Breast epithelium (tissue), 3 donors: ENCODE measurements at regions not wholly inside any gene's neighbourhood (a gene's known extent, or its start where the extent isn't known, plus 50 kb on each side); places are given as distances from the start of the nearest gene placed in this dataset.

Experiments used
- POLR2A ChIP-seq: fragments of 450-650 bp; IDR thresholded peaks from one replicate; pipeline ENCODE4 v1.6.1; 2016; ENCODE audit warnings: antibody characterized with exemption, mild to moderate bottlenecking, moderate library complexity
- POLR2AphosphoS5 ChIP-seq, 3 donors: sonication (generic); formaldehyde crosslinking; IDR thresholded peaks; one replicate each; pipeline ENCODE4 v1.6.1; 2017; ENCODE audit warnings: antibody characterized with exemption in 3 of 3
- TF ChIP-seq, protein P1 (sequence below), 3 donors: fragments of 450-650 bp; IDR thresholded peaks; one replicate each; pipeline ENCODE4 v1.5.1; 2016 to 2017; ENCODE audit warnings: antibody characterized with exemption in 3 of 3, mild to moderate bottlenecking in 3 of 3, moderate library complexity in 3 of 3

DNA sequence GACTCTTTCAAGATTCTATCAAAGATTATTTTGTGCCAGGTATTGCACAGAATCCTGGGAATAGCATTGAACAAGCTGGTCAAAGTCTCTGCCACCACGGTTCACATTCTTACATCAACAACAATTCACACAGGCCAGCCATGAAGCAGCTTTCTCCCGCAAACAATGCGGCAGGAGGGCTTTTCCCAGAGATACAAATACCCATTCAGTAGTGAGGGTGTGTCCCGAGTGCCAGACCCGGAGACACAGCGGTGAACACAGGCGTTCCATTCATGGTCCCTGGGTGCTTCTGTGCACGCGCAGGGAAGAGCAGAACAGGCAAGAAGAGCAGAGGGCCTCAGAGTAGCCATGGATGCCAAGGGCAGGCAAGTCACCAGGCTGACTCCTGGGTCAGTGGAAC, 83.3 kb upstream of the PDE10A start:
- TF ChIP-seq, protein P1, sequence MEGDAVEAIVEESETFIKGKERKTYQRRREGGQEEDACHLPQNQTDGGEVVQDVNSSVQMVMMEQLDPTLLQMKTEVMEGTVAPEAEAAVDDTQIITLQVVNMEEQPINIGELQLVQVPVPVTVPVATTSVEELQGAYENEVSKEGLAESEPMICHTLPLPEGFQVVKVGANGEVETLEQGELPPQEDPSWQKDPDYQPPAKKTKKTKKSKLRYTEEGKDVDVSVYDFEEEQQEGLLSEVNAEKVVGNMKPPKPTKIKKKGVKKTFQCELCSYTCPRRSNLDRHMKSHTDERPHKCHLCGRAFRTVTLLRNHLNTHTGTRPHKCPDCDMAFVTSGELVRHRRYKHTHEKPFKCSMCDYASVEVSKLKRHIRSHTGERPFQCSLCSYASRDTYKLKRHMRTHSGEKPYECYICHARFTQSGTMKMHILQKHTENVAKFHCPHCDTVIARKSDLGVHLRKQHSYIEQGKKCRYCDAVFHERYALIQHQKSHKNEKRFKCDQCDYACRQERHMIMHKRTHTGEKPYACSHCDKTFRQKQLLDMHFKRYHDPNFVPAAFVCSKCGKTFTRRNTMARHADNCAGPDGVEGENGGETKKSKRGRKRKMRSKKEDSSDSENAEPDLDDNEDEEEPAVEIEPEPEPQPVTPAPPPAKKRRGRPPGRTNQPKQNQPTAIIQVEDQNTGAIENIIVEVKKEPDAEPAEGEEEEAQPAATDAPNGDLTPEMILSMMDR (IDR thresholded peaks at IDR 0.05), result no peak
- TF ChIP-seq POLR2A (no peak), POLR2AphosphoS5 (IDR thresholded peaks at IDR 0.05) (no peak)
